Gastrocnemius medialis (tissue), 4 donors: ENCODE measurements at regions not wholly inside any gene's neighbourhood (a gene's known extent, or its start where the extent isn't known, plus 50 kb on each side); places are given as distances from the start of the nearest gene placed in this dataset.

Experiments used
- POLR2A ChIP-seq, 2 donors: fragments of 450-650 bp; IDR thresholded peaks; one replicate each; pipeline ENCODE4 v1.6.1; 2017; ENCODE audit warnings: antibody characterized with exemption in 2 of 2, mild to moderate bottlenecking in 2 of 2, moderate library complexity in 2 of 2
- TF ChIP-seq, protein P1 (sequence below), 5 experiments: fragments of 450-650 bp in 3 of 5; fragments of 200-600 bp in 2 of 5; sonication (generic) in 2 of 5; IDR thresholded peaks in 4 of 5; conservative IDR thresholded peaks in 1 of 5; 1 replicate in 4 of 5; 2 replicates in 1 of 5; pipeline ENCODE4 v1.5.1; 2016 to 2019; ENCODE audit warnings: antibody characterized with exemption in 5 of 5, mild to moderate bottlenecking in 3 of 5, moderate library complexity in 3 of 5

DNA sequence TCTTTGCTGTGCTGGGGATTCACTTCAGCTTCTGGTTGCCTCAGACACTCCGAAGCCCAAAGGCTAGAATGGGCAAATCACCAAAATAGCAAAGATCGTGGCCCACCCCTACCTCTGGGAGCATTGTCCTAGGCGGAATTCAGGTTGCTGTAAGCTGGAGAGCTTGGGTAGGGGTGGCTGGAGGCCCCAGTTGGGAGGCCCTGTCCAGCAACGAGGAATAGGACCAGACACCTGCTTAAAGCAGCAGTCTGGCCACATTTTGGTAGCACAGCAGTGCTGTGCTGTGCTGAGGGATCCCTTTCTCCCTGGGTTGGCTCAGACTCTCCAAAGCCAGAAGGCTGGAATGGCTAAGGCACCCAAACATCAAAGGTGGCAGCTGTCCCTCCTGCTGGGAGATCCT is 99.3 kb downstream of the CLDN1 start:
- TF ChIP-seq, protein P1, sequence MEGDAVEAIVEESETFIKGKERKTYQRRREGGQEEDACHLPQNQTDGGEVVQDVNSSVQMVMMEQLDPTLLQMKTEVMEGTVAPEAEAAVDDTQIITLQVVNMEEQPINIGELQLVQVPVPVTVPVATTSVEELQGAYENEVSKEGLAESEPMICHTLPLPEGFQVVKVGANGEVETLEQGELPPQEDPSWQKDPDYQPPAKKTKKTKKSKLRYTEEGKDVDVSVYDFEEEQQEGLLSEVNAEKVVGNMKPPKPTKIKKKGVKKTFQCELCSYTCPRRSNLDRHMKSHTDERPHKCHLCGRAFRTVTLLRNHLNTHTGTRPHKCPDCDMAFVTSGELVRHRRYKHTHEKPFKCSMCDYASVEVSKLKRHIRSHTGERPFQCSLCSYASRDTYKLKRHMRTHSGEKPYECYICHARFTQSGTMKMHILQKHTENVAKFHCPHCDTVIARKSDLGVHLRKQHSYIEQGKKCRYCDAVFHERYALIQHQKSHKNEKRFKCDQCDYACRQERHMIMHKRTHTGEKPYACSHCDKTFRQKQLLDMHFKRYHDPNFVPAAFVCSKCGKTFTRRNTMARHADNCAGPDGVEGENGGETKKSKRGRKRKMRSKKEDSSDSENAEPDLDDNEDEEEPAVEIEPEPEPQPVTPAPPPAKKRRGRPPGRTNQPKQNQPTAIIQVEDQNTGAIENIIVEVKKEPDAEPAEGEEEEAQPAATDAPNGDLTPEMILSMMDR (IDR thresholded peaks at IDR 0.05 in 4 of 5, conservative IDR thresholded peaks at IDR 0.05 in 1 of 5) = no peak
- TF ChIP-seq POLR2A (IDR thresholded peaks at IDR 0.05) = no peak
